ENCODE measurements at regions not wholly inside any gene's neighbourhood (a gene's known extent, or its start where the extent isn't known, plus 50 kb on each side); places are given as distances from the start of the nearest gene placed in this dataset.

DNA sequence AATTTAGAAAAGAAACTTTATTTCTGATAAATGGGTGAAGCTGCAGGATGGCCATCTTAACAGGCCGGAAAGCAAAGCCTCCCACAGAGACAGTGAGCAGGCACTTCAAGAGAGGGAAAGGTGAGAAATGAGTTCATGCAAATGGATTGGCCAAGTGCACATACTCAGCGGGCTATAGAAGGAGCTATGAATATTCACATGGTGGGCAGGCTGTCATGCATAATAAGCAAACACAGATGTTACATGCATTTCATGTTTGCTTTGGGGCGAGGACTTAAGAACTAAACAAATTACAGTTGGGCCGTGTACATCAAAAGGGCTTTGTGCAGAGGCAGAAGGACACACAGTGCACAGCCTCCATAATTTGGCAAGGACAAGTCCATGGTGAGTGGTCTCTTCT, 69.8 kb upstream of the MAL start:
- TF ChIP-seq ZNF76 (tag by site-specific recombination; IDR thresholded peaks at IDR 0.05; ENCODE audit: borderline replicate concordance, low read depth), result no peak
- no peak for TF ChIP-seq ZIC2 (tag by site-specific recombination; IDR thresholded peaks at IDR 0.05)
- TF ChIP-seq, protein P1, sequence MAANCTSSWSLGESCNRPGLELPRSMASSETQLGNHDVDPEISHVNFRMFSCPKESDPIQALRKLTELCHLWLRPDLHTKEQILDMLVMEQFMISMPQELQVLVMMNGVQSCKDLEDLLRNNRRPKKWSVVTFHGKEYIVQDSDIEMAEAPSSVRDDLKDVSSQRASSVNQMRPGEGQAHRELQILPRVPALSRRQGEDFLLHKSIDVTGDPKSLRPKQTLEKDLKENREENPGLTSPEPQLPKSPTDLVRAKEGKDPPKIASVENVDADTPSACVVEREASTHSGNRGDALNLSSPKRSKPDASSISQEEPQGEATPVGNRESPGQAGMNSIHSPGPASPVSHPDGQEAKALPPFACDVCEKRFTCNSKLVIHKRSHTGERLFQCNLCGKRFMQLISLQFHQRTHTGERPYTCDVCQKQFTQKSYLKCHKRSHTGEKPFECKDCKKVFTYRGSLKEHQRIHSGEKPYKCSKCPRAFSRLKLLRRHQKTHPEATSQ (tag by site-specific recombination; IDR thresholded peaks at IDR 0.05), result no peak
- no peak for TF ChIP-seq ZNF211 (tag by site-specific recombination; IDR thresholded peaks at IDR 0.05; ENCODE audit: low read depth)
- no peak for TF ChIP-seq ZNF701 (tag by site-specific recombination; IDR thresholded peaks at IDR 0.05)
- TF ChIP-seq ZNF2 (tag by site-specific recombination; IDR thresholded peaks at IDR 0.05), result no peak
- no peak for TF ChIP-seq ZNF37A (tag by site-specific recombination; IDR thresholded peaks at IDR 0.05)
- TF ChIP-seq, protein P2, sequence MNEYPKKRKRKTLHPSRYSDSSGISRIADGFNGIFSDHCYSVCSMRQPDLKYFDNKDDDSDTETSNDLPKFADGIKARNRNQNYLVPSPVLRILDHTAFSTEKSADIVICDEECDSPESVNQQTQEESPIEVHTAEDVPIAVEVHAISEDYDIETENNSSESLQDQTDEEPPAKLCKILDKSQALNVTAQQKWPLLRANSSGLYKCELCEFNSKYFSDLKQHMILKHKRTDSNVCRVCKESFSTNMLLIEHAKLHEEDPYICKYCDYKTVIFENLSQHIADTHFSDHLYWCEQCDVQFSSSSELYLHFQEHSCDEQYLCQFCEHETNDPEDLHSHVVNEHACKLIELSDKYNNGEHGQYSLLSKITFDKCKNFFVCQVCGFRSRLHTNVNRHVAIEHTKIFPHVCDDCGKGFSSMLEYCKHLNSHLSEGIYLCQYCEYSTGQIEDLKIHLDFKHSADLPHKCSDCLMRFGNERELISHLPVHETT (tag by site-specific recombination; IDR thresholded peaks at IDR 0.05), result no peak
- TF ChIP-seq ZNF214 (tag by site-specific recombination; IDR thresholded peaks at IDR 0.05; ENCODE audit: borderline replicate concordance), result no peak
- TF ChIP-seq, protein P3, sequence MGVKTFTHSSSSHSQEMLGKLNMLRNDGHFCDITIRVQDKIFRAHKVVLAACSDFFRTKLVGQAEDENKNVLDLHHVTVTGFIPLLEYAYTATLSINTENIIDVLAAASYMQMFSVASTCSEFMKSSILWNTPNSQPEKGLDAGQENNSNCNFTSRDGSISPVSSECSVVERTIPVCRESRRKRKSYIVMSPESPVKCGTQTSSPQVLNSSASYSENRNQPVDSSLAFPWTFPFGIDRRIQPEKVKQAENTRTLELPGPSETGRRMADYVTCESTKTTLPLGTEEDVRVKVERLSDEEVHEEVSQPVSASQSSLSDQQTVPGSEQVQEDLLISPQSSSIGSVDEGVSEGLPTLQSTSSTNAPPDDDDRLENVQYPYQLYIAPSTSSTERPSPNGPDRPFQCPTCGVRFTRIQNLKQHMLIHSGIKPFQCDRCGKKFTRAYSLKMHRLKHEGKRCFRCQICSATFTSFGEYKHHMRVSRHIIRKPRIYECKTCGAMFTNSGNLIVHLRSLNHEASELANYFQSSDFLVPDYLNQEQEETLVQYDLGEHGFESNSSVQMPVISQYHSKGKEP (tag by site-specific recombination; IDR thresholded peaks at IDR 0.05), result no peak
- no peak overlapping the region for H3K27ac ChIP-seq (ENCODE audit: extremely low read depth, low read depth, low read length)
- no peaks in the 10 kb centered on the region for H3K4me1 ChIP-seq (ENCODE audit: control insufficient read depth, insufficient read depth, low read length)
- ChIA-PET POLR2A (no interaction called here), CTCF (interaction anchor here (0.6 to 5.3 kb wide), 10 partner anchors 11 to 165 kb away, joined by 3 to 86 read pairs (median 6); partner anchors contain the start of gene TEKT4)
- H3K36me3 ChIP-seq (ENCODE audit: control insufficient read depth in 2 of 2, insufficient read depth in 1 of 2, low read length in 2 of 2), result no peaks in the 10 kb centered on the region
- H3K9me3 ChIP-seq (ENCODE audit: control insufficient read depth, insufficient read depth, low read depth, low read length), result no peaks in the 10 kb centered on the region
- H3K4me3 ChIP-seq (ENCODE audit: low read depth, low read length), result no peak overlapping the region

DNA sequence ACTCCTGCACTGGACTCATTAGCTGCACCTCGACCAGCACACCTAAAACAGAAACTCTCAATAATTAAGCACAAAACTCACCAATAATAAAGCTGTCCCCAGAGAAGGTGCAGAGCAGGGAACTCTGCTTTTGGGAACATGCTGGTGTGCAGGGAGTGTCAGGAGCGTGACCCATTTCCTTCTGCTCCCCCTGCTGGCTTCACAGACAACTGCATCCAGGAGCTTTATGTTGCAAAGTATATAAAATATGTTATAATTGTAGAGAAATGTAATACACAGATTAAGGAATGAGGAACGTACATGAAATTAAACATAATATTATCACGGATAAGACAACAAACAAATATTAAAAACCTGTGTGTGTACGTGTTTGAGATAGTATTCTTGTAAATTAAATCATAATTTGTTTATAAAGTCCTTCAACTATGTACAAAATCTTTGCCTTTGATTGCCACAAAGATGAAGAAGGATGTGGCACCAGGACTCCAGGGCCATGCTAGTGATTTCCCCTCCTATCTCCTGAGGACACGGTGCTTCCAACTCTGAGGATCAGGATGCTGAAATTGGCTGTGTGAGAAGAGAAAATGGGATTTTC, 68.6 kb upstream of the MAL start:
- Histone ChIP-seq H3K4me1 (ENCODE audit: control insufficient read depth, insufficient read depth, low read length) (no peaks in the 10 kb centered on the region), H3K9me3 (ENCODE audit: control insufficient read depth, insufficient read depth, low read depth, low read length) (no peaks in the 10 kb centered on the region), H3K27ac (ENCODE audit: extremely low read depth, low read depth, low read length) (no peak overlapping the region), H3K4me3 (ENCODE audit: low read depth, low read length) (no peak overlapping the region), H3K36me3 (ENCODE audit: control insufficient read depth in 2 of 2, insufficient read depth in 1 of 2, low read length in 2 of 2) (no peaks in the 10 kb centered on the region)
- ChIA-PET POLR2A (no interaction called here), CTCF (interaction anchor here (0.5 to 5.3 kb wide), 28 partner anchors 9 to 1676 kb away, joined by 3 to 86 read pairs (median 5); partner anchors contain the start of gene TEKT4)
- TF ChIP-seq ZBTB48 (tag by site-specific recombination; IDR thresholded peaks at IDR 0.05) (no peak), ZNF654 (tag by site-specific recombination; IDR thresholded peaks at IDR 0.05; ENCODE audit: low read depth) (peak; percentile 29; the same call in 1 of the 2 replicates)
- TF ChIP-seq, protein P4, sequence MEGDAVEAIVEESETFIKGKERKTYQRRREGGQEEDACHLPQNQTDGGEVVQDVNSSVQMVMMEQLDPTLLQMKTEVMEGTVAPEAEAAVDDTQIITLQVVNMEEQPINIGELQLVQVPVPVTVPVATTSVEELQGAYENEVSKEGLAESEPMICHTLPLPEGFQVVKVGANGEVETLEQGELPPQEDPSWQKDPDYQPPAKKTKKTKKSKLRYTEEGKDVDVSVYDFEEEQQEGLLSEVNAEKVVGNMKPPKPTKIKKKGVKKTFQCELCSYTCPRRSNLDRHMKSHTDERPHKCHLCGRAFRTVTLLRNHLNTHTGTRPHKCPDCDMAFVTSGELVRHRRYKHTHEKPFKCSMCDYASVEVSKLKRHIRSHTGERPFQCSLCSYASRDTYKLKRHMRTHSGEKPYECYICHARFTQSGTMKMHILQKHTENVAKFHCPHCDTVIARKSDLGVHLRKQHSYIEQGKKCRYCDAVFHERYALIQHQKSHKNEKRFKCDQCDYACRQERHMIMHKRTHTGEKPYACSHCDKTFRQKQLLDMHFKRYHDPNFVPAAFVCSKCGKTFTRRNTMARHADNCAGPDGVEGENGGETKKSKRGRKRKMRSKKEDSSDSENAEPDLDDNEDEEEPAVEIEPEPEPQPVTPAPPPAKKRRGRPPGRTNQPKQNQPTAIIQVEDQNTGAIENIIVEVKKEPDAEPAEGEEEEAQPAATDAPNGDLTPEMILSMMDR (tag by site-specific recombination; IDR thresholded peaks at IDR 0.05), result 0 out of 2 replicates have a peak, but pooled peaks have one; percentile 9

DNA sequence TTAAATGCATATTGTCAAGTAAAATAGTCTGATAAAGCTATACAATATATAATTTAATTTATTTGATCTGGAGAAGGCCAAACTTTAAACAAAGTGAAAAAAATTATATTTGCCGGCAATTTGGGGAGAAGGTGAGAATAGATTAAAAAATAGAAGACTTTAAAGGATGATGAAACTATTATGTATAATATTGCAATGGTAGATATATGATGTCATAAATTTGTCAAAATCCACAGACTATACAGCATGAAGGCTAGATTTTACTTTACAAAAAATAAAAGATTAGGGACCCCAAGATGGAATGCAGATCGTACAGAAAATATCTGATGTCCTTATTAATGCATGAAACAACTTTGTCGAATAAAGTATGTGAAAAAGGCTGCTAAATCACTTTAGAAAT, 67.3 kb upstream of the MAL start:
- H3K9me3 ChIP-seq (ENCODE audit: control insufficient read depth, insufficient read depth, low read depth, low read length), result no peaks in the 10 kb centered on the region
- no peaks in the 10 kb centered on the region for H3K36me3 ChIP-seq (ENCODE audit: control insufficient read depth in 2 of 2, insufficient read depth in 1 of 2, low read length in 2 of 2)
- no peaks in the 10 kb centered on the region for H3K4me1 ChIP-seq (ENCODE audit: control insufficient read depth, insufficient read depth, low read length)
- ChIA-PET CTCF (interaction anchor here (0.6 to 5.3 kb wide), 12 partner anchors 9 to 120 kb away, joined by 3 to 86 read pairs (median 6); partner anchors contain the start of gene TEKT4), POLR2A (no interaction called here)
- no peak overlapping the region for H3K27ac ChIP-seq (ENCODE audit: extremely low read depth, low read depth, low read length)
- no peak overlapping the region for H3K4me3 ChIP-seq (ENCODE audit: low read depth, low read length)
- TF ChIP-seq, protein P5, sequence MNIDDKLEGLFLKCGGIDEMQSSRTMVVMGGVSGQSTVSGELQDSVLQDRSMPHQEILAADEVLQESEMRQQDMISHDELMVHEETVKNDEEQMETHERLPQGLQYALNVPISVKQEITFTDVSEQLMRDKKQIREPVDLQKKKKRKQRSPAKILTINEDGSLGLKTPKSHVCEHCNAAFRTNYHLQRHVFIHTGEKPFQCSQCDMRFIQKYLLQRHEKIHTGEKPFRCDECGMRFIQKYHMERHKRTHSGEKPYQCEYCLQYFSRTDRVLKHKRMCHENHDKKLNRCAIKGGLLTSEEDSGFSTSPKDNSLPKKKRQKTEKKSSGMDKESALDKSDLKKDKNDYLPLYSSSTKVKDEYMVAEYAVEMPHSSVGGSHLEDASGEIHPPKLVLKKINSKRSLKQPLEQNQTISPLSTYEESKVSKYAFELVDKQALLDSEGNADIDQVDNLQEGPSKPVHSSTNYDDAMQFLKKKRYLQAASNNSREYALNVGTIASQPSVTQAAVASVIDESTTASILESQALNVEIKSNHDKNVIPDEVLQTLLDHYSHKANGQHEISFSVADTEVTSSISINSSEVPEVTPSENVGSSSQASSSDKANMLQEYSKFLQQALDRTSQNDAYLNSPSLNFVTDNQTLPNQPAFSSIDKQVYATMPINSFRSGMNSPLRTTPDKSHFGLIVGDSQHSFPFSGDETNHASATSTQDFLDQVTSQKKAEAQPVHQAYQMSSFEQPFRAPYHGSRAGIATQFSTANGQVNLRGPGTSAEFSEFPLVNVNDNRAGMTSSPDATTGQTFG (tag by site-specific recombination; IDR thresholded peaks at IDR 0.05; ENCODE audit: borderline replicate concordance), result no peak
- TF ChIP-seq ZNF133 (tag by site-specific recombination; IDR thresholded peaks at IDR 0.05) (no peak), GFI1B (tag by site-specific recombination; IDR thresholded peaks at IDR 0.05) (no peak), ZSCAN16 (tag by site-specific recombination; IDR thresholded peaks at IDR 0.05) (no peak), KLF9 (tag by site-specific recombination; IDR thresholded peaks at IDR 0.05; ENCODE audit: low read depth) (no peak), ZNF624 (tag by site-specific recombination; IDR thresholded peaks at IDR 0.05) (no peak), ZNF677 (tag by site-specific recombination; IDR thresholded peaks at IDR 0.05) (no peak), MEIS1 (CRISPR knock-in tag; IDR thresholded peaks at IDR 0.05; ENCODE audit: borderline replicate concordance) (no peak)
- TF ChIP-seq, protein P6, sequence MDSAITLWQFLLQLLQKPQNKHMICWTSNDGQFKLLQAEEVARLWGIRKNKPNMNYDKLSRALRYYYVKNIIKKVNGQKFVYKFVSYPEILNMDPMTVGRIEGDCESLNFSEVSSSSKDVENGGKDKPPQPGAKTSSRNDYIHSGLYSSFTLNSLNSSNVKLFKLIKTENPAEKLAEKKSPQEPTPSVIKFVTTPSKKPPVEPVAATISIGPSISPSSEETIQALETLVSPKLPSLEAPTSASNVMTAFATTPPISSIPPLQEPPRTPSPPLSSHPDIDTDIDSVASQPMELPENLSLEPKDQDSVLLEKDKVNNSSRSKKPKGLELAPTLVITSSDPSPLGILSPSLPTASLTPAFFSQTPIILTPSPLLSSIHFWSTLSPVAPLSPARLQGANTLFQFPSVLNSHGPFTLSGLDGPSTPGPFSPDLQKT (IDR thresholded peaks at IDR 0.05; ENCODE audit: borderline replicate concordance, low read depth, low read length), result no peak
